Astrocyte of the hippocampus (primary cell): ENCODE measurements at regions not wholly inside any gene's neighbourhood (a gene's known extent, or its start where the extent isn't known, plus 50 kb on each side); places are given as distances from the start of the nearest gene placed in this dataset.
"Not testable (repeated sequence)": the region's sequence is repeated elsewhere in the genome, so short reads cannot be mapped to it uniquely, and the experiment has no call there.

ENCODE experiments used
- DNase-seq: peaks from one replicate; pipeline ENCODE4 v3.0.0; 2011; ENCODE audit warnings: low read depth, low spot score

DNA sequence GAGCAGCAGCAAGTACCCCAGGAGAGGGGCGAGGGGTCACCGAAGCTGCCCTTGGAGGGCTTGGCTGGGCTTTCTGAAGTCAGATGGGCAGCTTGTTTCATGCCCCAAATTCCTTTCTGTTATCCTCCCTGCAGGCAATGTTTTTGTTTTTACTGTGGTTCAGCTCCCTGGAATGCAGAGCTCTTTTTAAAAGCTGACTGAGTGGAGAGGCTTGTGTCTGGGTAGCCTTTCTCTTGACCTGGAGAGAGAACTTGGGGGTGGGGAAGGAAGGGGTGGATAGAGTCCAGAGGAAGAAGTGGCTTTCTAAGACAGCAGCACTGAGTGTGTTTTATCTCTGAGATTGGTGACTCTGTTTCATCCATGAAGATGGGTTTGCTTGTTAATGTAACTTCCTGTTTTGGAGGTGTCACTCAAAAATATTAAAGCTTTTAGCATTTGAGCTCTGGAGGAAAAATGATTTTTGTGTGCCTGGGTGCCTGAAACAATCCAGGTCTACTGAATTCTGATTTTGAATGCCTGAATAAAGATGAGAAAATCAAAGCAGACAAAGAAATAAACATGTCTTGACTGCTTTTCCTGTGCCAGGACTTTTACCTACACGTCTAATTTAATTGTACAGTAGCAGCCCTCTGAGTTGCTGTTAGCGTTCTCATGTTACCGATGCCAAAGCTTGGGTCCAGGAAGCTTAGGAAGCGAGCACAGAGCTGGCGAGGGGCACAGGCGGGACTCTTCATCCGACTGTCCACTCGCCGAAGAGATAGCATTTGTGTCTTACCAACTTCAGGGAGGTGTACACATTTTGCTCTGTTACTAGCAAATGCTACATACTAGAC, 78.2 kb upstream of the EEF1E1 start:
- DNase-seq, result peak; percentile 92

DNA sequence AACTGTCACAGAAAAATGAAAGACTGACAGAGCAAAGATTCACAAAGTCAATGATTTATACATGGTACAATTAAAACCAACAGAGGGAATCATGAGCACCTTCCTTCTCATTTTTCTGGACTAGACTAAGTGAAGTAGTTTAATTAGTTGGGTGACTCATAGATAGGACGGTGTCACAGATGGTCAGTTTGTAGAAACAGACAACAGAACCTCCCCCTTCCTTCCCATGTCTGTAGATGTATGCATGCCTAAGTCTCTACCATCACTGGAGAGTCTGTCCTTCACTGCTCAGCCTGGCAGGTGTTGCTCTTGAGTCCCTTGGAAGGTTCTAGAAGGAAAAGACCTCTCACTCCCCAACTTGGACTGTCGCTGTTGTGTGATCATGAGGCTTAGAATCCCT, 75.4 kb upstream of the EEF1E1 start:
- no peak for DNase-seq

DNA sequence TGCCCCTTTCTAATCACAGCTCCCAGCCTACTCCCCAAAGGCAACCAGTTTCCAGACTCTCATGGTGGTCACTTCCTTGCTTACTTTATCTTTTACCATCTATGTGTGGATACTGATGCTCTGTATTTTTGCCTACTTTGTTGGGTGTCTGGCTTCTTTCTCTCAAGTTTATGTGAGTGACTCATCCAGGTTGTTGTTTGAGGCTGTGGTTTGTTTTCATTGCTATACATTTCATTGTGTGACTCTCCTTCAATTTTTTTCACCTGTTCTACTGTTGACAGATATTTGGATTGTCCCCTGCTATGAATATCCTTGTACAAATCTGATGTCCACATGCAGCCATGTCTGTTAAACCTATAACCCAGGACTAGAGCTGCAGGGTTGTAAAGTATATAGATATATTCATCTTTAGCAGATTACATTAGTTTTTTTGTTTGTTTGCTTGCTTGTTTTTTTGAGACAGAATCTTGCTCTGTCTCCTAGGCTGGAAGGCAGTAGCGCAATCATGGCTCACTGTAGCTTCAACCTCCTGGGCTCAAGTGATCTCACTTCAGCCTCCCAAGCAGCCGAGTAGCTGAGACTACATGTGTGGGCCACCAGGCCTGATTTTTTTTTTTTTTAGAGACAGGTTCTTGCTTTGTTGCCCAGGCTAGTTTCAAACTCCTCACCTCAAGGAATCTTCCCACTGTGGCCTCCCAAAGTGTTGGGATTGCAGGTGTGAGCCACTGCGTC, 72.9 kb upstream of the EEF1E1 start:
- DNase-seq, result no peak

DNA sequence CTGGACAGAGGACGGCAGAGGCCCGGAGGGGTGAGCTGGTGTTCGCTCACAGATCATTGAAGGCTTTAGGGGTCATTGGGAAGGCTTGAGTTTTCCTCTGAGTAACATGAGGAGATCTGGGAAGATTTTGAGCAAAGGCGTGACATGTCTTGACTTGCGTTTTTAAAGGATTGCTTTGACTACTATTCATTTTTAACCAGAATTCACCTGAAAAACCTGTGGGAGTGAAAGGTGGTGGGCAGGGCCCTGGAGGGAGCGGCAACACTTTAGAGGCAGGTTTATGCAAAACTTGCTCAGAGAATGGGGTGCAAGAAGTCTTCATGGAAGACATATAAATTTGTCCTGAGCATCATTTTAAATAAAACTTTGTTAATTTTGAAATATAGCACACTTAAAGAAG, 72.2 kb upstream of the EEF1E1 start:
- no peak for DNase-seq

GRCh38 chr6:8172530-8172929, 70.2 kb upstream of the EEF1E1 start:
- DNase-seq, result no peak

DNA sequence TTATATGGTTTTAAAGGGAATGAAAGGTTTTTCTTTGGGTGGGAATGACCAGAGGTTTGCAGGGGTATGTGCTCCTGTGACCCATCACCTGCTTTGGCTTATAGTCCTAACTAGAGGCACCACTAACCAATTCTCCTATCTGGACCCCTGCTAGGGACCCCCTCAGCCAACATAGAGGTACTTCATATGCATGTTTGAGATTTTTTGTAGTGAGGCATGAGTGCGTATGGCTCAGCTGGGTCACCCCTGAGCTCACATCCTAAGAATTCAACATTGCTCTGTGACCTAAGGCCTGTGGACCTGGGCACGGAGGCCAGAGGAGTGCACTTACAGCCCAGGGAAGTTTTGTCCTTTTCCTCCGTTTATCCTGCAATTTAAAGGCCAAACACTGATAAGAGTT, 68.4 kb upstream of the EEF1E1 start:
- no peak for DNase-seq

GRCh38 chr6:8170245-8170644, 67.9 kb upstream of the EEF1E1 start:
- no peak for DNase-seq

DNA sequence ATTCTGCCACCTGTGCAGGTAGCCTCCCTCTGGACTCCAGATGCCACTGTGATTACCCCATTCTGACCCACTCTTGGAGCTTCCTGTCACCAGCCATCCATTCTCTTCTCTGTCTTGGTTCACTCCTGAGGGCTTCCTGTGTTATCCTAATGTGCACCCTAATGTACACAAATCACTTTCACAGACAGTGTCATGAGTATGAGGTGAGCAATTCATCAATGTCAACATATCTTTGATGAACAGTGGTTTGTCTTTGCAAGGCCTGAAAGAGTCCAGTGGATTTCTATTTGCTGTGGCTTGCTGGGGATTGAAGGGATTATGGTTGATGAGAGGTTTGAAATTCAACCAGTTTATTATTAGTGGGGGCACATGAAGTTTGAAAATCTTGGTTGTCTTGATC, 63.8 kb upstream of the EEF1E1 start:
- DNase-seq, result no peak

DNA sequence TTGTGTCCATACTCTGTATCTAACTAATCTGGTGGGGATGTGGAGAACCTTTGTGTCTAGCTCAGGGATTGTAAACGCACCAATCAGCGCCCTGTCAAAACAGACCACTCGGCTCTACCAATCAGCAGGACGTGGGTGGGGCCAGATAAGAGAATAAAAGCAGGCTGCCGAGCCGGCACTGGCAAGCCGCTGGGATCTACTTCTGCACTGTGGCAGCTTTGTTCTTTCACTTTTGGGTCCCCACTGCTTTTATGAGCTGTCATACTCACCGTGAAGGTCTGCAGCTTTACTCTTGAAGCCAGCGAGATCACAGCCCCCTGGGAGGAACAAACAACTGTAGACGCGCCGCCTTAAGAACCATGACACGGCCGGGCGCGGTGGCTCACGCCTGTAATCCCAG, 62.7 kb upstream of the EEF1E1 start:
- DNase-seq, result not testable (repeated sequence)

DNA sequence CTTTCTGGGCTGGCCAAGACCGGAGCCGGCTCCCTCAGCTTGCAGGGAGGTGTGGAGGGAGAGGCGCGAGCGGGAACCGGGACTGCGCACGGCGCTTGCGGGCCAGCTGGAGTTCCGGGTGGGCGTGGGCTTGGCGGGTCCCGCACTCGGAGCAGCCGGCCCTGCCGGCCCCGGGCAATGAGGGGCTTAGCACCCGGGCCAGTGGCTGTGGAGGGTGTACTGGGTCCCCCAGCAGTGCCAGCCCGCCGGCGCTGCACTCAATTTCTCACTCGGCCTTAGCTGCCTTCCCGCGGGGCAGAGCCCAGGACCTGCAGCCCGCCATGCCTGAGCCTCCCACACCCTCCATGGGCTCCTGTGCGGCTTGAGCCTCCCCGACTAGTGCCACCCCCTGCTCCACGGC, 61.9 kb upstream of the EEF1E1 start:
- not testable (repeated sequence) for DNase-seq

- no peak for DNase-seq
Measured at GRCh38 chr6:8159966-8160365, 57.6 kb upstream of the EEF1E1 start.

DNA sequence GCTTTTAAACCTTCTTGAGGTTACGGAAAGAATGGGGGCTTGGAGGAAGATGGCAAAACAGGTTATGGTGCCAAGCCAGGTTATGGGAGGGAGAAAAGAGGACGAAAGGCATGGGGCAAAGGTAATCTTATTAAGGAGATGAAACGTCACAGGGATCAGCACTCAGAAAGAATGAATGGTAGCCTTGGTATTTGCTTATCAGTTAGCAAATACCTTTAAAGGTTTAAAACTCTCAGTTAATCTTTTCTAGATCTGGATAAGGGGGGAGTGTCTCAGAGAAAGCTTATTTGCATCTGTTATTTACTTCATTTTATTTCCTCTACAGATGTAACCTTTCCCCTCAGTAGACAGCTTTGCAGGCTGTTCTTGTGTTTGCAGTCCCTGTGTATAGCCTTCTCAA, 55.5 kb upstream of the EEF1E1 start:
- no peak for DNase-seq

DNA sequence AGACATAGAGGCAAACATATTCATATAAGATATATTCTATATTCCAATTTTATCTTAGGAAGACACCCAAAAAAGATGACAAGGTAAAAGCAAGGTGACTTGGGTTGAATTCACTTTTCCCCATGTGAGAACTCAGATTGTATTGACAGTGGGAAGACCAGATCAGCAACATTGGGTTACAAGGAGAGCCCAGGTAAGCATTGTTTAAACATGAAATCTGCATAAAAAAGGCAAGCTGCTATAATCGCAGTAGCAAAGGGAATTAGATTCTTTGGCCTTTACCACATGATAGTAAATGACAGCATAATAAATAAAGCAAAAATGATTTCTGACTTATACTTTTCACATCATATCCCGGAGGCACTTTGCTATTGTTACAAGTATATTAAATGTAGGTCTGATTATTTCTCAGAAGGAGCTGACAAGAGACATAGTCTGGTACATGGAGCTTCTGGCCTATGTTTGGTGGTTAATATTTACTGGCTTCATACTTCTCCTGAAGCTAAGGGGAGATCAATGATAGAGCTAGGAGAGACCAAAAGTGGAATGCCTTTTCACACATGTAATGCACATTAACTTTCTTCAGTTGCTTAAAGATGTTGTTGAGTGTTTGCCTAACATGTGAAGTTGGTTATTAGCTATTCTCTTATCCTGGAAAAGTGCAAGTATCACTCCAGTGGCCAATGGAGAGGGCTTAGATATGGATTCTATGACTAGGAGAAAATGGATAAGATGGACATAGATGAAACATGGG, 53.1 kb upstream of the EEF1E1 start:
- no peak for DNase-seq
